SK-MEL-5 (cell line): ENCODE measurements at regions not wholly inside any gene's neighbourhood (a gene's known extent, or its start where the extent isn't known, plus 50 kb on each side); places are given as distances from the start of the nearest gene placed in this dataset.

Source experiments
- DNase-seq: peaks from one replicate; pipeline ENCODE4 v3.0.0-alpha.2; 2016; ENCODE audit warnings: low read depth, low spot score
- in situ Hi-C: cut with HindIII; loops from 2 replicates; pipeline ENCODE4 v1.10.0; 2016; ENCODE audit warnings: low sequenced_read_pairs, high pct_unique_total_duplicates, low pct_unique_long_range_greater_than_20kb

- in situ Hi-C loops: no loop called here
- DNase-seq: no peak
Observed at GRCh38 chr6:33905071-33905609, 101.3 kb upstream of the MLN start.

GRCh38 chr6:33904747-33905065 is 100.9 kb upstream of the MLN start:
- no peak for DNase-seq
- in situ Hi-C loops: no loop called here

DNA sequence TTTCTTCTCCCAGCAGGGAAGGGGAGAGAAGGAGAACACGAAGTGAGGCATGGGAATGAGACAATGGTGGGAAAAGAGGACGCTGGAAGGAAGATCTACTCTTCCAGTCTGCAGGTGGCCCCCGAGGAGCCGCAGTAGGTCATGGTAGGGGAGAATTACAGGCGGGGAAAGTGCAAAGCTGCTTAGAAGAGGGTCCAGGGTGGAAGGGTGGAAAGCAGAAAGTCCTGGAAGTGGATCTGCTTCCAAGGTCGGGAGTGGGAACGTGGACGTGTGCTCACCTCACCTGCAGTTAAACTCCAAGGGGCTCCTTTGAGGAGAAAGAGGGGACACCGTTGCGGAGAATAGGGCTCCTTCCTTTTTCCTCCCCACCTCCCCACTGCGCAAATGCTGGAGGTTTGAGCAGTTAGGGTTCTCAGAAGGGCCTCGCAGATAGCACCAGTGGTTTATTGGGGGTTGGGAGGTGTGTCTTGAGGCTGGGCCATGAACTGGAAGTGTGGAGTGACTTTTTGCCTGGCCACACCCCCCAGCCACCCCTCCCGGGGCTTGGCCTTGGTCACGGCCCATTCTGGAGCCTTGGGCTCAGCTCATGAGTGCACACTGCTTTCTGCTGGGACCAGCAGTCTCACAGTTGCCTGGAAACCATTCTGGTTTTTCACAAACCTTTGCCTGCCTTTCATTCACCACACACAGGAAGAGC is 100.4 kb upstream of the MLN start:
- DNase-seq: no peak
- in situ Hi-C loops: no loop called here

DNA sequence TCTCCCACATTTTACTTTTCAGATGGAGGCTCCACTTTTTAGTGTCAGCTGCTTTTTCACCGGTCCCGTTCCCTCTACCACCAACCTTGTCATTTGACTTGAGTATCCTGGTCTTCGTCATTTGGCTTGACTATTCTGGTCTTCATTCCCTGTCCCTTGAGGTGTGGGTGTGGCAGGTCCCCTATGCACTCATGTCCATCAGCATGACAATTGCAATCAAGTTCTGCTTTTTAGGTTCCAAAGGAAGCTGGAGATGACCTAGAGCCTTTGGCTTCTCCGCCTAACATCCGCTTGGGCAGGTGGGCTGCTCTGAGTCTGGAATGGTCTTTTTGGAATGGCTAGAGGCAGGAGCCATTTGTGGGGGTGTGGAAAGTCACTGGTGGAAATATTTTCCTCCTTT is 99.8 kb upstream of the MLN start:
- DNase-seq: no peak
- in situ Hi-C loops: no loop called here

- in situ Hi-C loops: no loop called here
- no peak for DNase-seq
Observed at GRCh38 chr6:33902457-33902853, 98.7 kb upstream of the MLN start.

DNA sequence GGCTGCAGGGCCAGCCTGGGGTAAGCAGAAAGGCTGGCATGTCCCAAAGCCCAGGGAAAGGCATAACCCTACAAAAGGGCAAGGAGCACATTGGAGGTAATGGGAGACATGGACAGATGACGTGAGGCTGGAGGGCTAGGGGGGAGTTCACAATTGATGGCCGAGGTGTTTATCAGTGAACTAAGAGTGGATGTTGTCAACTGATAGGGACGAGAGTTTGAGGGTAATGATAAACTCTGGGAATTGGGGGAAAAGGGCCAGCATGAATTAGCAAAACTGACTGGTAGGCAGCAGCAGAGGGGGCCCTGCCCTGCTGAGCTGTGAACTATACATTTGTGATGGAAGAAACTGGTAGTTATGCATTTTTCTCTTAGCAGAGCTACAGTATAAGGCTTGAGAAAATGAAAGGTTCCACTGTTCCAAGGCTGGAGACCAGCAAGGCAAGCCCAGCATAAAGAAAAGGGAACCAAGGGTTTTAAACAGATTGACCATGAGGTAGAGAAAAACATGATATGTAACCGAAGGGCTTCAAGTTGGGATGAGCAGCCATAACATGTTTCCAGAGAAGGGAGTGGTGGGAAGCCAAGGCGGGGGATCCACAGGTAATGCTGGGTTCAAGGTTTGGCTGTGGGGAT is 98.1 kb upstream of the MLN start:
- in situ Hi-C loops: no loop called here

GRCh38 chr6:33898771-33899170 is 95.0 kb upstream of the MLN start:
- DNase-seq: no peak
- in situ Hi-C loops: no loop called here

More for the DNA sequence above, 98.1 kb upstream of the MLN start:
- DNase-seq: no peak

DNA sequence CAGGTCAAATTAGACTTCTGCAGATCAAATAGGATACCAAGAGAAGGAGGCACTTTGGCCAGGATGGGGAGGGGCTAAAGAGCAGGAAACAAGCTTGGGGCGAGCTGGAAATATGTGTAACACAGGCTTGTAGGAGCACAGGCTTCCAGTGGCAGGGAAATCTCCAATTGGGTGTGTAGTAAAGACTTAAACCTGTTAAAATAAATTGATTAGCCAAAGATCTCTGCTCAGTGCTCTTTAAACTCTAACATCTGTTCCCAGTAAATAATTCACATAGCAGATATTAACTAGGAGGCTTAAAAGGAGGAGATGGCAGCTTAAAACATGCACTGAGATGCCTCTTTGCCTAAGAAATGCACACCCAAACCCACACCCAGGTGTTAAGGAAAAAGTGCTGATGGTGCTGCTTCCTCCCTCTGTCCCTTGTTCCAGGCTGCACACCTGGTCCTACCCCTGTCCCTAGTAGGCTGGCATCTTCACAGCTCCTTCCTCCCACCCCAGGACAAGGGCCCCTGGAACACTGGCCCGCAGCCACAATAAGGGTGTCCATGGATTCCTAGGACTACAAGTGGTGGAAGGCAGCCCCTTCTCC is 93.5 kb upstream of the MLN start:
- no peak for DNase-seq
- in situ Hi-C loops: no loop called here

DNA sequence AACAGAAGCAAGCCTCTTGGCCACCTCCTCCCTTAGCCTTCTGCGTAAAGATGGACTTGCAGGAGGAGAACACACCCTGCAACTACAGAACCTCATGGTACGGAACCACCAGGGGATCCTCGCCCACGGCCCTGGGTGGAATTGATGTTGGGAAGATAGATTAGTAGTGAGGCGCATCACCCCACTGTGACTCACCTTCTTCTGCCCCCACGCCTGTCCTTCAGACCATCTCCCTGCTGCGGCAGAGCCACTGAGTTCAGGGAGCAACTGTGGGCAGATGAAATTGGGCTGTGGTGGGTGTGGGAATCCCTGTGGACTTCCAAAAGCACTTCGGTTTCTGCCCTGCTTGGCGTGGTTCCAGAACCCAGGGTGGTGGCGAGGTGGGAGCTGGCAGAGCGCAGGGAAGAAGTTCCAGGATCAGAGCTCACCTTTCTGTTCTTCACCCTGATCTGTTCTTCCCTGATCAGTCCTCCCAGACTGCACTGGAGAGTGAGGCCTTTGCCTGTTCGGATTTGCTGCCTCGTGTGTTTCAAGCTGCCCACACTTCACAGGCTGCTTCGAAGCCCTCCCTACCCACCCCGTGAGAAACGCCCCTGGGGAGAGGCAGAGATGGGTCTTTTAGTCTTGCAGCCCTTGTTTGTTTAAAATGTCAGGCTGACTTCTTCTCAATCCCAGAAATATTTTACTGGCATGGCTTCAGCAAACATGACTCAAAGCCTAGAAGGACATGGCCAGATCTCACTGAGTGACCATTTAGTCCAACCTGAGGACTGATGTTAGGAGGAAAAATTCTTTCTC is 92.8 kb upstream of the MLN start:
- DNase-seq: no peak

GRCh38 chr6:33895988-33896387 is 92.2 kb upstream of the MLN start:
- in situ Hi-C loops: no loop called here
- DNase-seq: no peak

More for the DNA sequence above, 92.8 kb upstream of the MLN start:
- in situ Hi-C loops: no loop called here

GRCh38 chr6:33895296-33895695 is 91.5 kb upstream of the MLN start:
- in situ Hi-C loops: no loop called here
- DNase-seq: no peak

- DNase-seq: no peak
Observed at GRCh38 chr6:33894438-33894837, 90.6 kb upstream of the MLN start.

GRCh38 chr6:33892581-33893346 is 89.0 kb upstream of the MLN start:
- in situ Hi-C loops: no loop called here
- DNase-seq: no peak

More at GRCh38 chr6:33894438-33894837, 90.6 kb upstream of the MLN start:
- in situ Hi-C loops: no loop called here

GRCh38 chr6:33888664-33889200 is 84.9 kb upstream of the MLN start:
- in situ Hi-C loops: no loop called here

DNA sequence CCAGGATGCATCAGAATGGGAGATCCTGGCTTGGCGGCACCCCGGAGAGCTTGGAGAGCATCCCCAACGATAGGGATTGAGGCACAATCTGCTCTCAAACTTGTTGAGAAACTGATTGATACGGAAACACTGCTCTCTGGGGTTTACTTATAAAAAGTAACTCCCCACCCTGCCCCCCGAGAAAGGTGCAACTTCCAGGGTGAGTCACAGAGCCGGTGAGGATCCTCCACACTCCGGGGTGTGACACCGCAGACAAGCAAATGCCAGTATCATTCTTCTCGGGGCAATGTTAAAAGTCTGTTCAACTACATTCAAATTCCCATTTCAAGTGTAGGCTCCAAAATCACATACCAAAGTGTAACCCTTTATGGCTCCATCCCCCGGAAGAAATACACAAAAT is 84.4 kb upstream of the MLN start:
- in situ Hi-C loops: no loop called here
- no peak for DNase-seq

More at GRCh38 chr6:33888664-33889200, 84.9 kb upstream of the MLN start:
- no peak for DNase-seq

DNA sequence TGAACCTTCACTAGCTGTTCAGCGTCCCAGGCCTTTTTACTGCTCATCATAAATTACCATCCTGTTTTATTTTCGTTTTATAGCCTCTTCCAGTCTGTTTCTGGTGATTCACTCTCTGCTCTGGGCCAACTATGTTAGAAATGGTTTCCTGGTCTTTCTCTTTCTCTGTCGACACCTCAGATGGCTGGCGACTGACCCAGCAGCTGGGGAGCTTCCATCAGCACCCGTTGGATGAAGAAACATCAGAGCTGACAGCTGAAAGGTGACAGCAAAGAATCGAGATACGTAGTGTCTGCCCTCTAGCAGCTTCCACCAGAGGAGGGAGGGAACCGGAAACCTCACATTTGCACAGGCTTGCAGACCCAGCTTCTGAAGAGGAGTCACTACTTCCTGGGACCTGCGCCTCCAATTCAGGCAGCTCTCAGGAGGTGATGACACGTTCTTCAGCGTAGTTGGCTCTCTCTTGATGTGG is 82.9 kb upstream of the MLN start:
- in situ Hi-C loops: no loop called here
- DNase-seq: no peak
